HepG2 (cell line): ENCODE measurements at regions not wholly inside any gene's neighbourhood (a gene's known extent, or its start where the extent isn't known, plus 50 kb on each side); places are given as distances from the start of the nearest gene placed in this dataset.

Experiments
- ATAC-seq: fragments of 200-7000 bp; cut with Tn5 transposase; 3 replicates; pipeline ENCODE4 v1.9.1; 2020; ENCODE audit warnings: mild to moderate bottlenecking, moderate library complexity
- BruUV-seq: library from RNA; stranded (reverse); fragments of 400-500 nt; replicated peaks from 2 replicates; lab custom pipeline; 2021; lab: Mats Ljungman, UMichigan
- CTCF ChIA-PET: fragments of 300-600 bp; formaldehyde crosslinking; extraction: SDS; loops from one replicate; lab custom pipeline; 2021; ENCODE audit warnings: low total read pairs, inconsistent platforms, low intra/inter-chr PET ratio; lab: Yijun Ruan, JAX
- POLR2A ChIA-PET: fragments of 350-600 bp; sonication (Branson Sonifier 250); formaldehyde crosslinking; loops from one replicate; lab custom pipeline; 2020; ENCODE audit warnings: antibody characterized with exemption, inconsistent platforms; lab: Yijun Ruan, JAX
- DNase-seq: peaks from one replicate; pipeline ENCODE4 v3.0.0-alpha.2; 2015; ENCODE audit warnings: low spot score
- FAIRE-seq: peaks from 3 replicates; lab custom pipeline; 2011; peaks lifted over from hg19 to GRCh38; lab: Jason Lieb, UNC
- H2AFZ ChIP-seq: one replicate; pipeline ENCODE4 v1.6.1; 2011; ENCODE audit warnings: low read length, inconsistent platforms
- H3K27ac ChIP-seq: fragments of 300-600 bp; 3 replicates; pipeline ENCODE4 v1.8.0; 2011; ENCODE audit warnings: mixed run types, mild to moderate bottlenecking, mixed read lengths, low read length, inconsistent platforms; ENCODE audit not compliant: insufficient read depth; ENCODE audit errors: extremely low read length
- H3K27me3 ChIP-seq, 2 experiments: fragments of 200-600 bp in 1 of 2; 2 replicates in 1 of 2; 3 replicates in 1 of 2; pipeline versions ENCODE4 v1.6.0 to v1.8.0; 2011; ENCODE audit warnings: low read length in 2 of 2, mild to moderate bottlenecking in 2 of 2, moderate library complexity in 2 of 2, inconsistent platforms in 1 of 2; ENCODE audit not compliant: insufficient read depth in 2 of 2, control insufficient read depth in 1 of 2
- H3K36me3 ChIP-seq, 2 experiments: fragments of 200-600 bp in 1 of 2; replicated peaks in 1 of 2; 2 replicates in 1 of 2; 3 replicates in 1 of 2; pipeline versions ENCODE4 v1.5.1 to v1.8.0; 2011; ENCODE audit warnings: low read length in 2 of 2, inconsistent platforms in 1 of 2; ENCODE audit not compliant: insufficient read depth in 2 of 2, control insufficient read depth in 1 of 2
- H3K4me1 ChIP-seq: 2 replicates; pipeline ENCODE4 v1.5.1; 2012; ENCODE audit warnings: low read length, inconsistent platforms; ENCODE audit not compliant: insufficient read depth
- H3K4me2 ChIP-seq: 2 replicates; pipeline ENCODE4 v1.6.0; 2011; ENCODE audit warnings: low read depth, low read length, inconsistent platforms
- H3K4me3 ChIP-seq, 3 experiments: fragments of 200-600 bp in 1 of 3; sonication (generic), shearing (Covaris generic) in 1 of 3; replicated peaks in 1 of 3; 2 replicates each; pipeline ENCODE4 v1.5.1; 2011 to 2016; ENCODE audit warnings: low read length in 3 of 3, inconsistent platforms in 2 of 3, low read depth in 2 of 3, mild to moderate bottlenecking in 2 of 3, control low read depth in 1 of 3, mixed read lengths in 1 of 3; ENCODE audit not compliant: insufficient read depth in 1 of 3
- H3K79me2 ChIP-seq: one replicate; pipeline ENCODE4 v1.6.1; 2011; ENCODE audit warnings: low read length, inconsistent platforms; ENCODE audit not compliant: insufficient read depth
- H3K9ac ChIP-seq: 2 replicates; pipeline ENCODE4 v1.6.0; 2011; ENCODE audit warnings: mild to moderate bottlenecking, low read depth, low read length, inconsistent platforms; ENCODE audit not compliant: insufficient read depth
- H3K9me3 ChIP-seq: 2 replicates; pipeline ENCODE4 v1.5.1; 2012; ENCODE audit warnings: mild to moderate bottlenecking, low read length
- H4K20me1 ChIP-seq: 2 replicates; pipeline ENCODE4 v1.6.0; 2011; ENCODE audit warnings: inconsistent platforms, mild to moderate bottlenecking, low read length, moderate library complexity; ENCODE audit not compliant: insufficient read depth
- HMGXB4 ChIP-seq, 2 experiments: sonication (generic) in 1 of 2; formaldehyde crosslinking in 1 of 2; IDR thresholded peaks; 2 replicates each; pipeline versions ENCODE4 v1.4.0 to v1.6.1; 2018 to 2020; ENCODE audit warnings: missing genetic modification reagents in 2 of 2, borderline replicate concordance in 1 of 2, low read depth in 1 of 2, mild to moderate bottlenecking in 1 of 2, missing biosample characterization in 1 of 2
- NR2C2 ChIP-seq: sonication (generic); formaldehyde crosslinking; IDR thresholded peaks from 2 replicates; pipeline ENCODE4 v1.4.0; 2020; ENCODE audit warnings: missing genetic modification reagents, mild to moderate bottlenecking, moderate library complexity, borderline replicate concordance
- NR2F1 ChIP-seq, 2 experiments: fragments of 450-650 bp in 1 of 2; formaldehyde crosslinking in 1 of 2; IDR thresholded peaks; 2 replicates each; pipeline versions ENCODE4 v1.5.0 to v1.6.1; 2016 to 2020; ENCODE audit warnings: mild to moderate bottlenecking in 1 of 2, missing compliant biosample characterization in 1 of 2, missing genetic modification reagents in 1 of 2, moderate library complexity in 1 of 2
- SAP130 ChIP-seq: IDR thresholded peaks from 2 replicates; pipeline ENCODE4 v1.6.1; 2016; ENCODE audit warnings: low read depth
- SMYD3 ChIP-seq: sonication (generic); formaldehyde crosslinking; IDR thresholded peaks from 2 replicates; pipeline ENCODE4 v1.8.1; 2023; ENCODE audit warnings: mild to moderate bottlenecking, missing genetic modification reagents
- SOX13 ChIP-seq, 3 experiments: fragments of 450-650 bp in 1 of 3; sonication (generic) in 1 of 3; formaldehyde crosslinking in 1 of 3; IDR thresholded peaks in 2 of 3; conservative IDR thresholded peaks in 1 of 3; 2 replicates each; pipeline versions ENCODE4 v1.5.0 to v1.6.1; 2016 to 2020; ENCODE audit warnings: antibody characterized with exemption in 1 of 3, mild to moderate bottlenecking in 1 of 3, missing compliant biosample characterization in 1 of 3, missing genetic modification reagents in 1 of 3, moderate library complexity in 1 of 3
- TCF12 ChIP-seq, 2 experiments: fragments of 450-650 bp in 1 of 2; sonication (generic) in 1 of 2; formaldehyde crosslinking in 1 of 2; IDR thresholded peaks; 2 replicates each; pipeline versions ENCODE4 v1.6.1 to v1.8.0; 2017 to 2022; ENCODE audit warnings: antibody characterized with exemption in 1 of 2, mild to moderate bottlenecking in 1 of 2, missing genetic modification reagents in 1 of 2, moderate library complexity in 1 of 2
- TCF7 ChIP-seq: sonication (generic); IDR thresholded peaks from 2 replicates; pipeline ENCODE4 v1.6.1; 2016; ENCODE audit warnings: antibody characterized with exemption, low read depth
- ZBTB42 ChIP-seq: sonication (generic); formaldehyde crosslinking; IDR thresholded peaks from 2 replicates; pipeline ENCODE4 v1.5.0; 2020; ENCODE audit warnings: mild to moderate bottlenecking, missing genetic modification reagents
- ZBTB7A ChIP-seq: sonication (generic); formaldehyde crosslinking; IDR thresholded peaks from 2 replicates; pipeline ENCODE4 v1.8.0; 2022; ENCODE audit warnings: mild to moderate bottlenecking, missing genetic modification reagents
- ZFP82 ChIP-seq: sonication (generic); formaldehyde crosslinking; IDR thresholded peaks from 2 replicates; pipeline ENCODE4 v1.5.1; 2020; ENCODE audit warnings: mild to moderate bottlenecking, missing genetic modification reagents, borderline replicate concordance
- ZNF574 ChIP-seq: sonication (generic); formaldehyde crosslinking; IDR thresholded peaks from 2 replicates; pipeline ENCODE4 v1.4.0; 2020; ENCODE audit warnings: missing genetic modification reagents
- ZNF615 ChIP-seq: sonication (generic); formaldehyde crosslinking; IDR thresholded peaks from 2 replicates; pipeline ENCODE4 v1.5.0; 2020; ENCODE audit warnings: mild to moderate bottlenecking, missing genetic modification reagents, borderline replicate concordance
- WGBS: methylation state at CpG from one replicate; pipeline ENCODE4 v1.1.6; 2017; ENCODE audit warnings: low lambda C conversion rate; 5-methylcytosine and 5-hydroxymethylcytosine counted together
- in situ Hi-C: cut with HindIII; loops from 2 replicates; pipeline ENCODE4 v1.10.0; 2017; ENCODE audit warnings: low pct_unique_long_range_greater_than_20kb; ENCODE audit not compliant: extremely low pct_ligation_motif_present
- intact Hi-C: fragments of 100-400 bp; cut with micrococcal nuclease; formaldehyde crosslinking; loops from one replicate; pipeline ENCODE4 v1.10.0; 2022; ENCODE audit not compliant: unreplicated experiment
- TF ChIP-seq, protein P1 (sequence below): sonication (generic); formaldehyde crosslinking; IDR thresholded peaks from 2 replicates; pipeline ENCODE4 v1.4.0; 2020; ENCODE audit warnings: missing genetic modification reagents, borderline replicate concordance

DNA sequence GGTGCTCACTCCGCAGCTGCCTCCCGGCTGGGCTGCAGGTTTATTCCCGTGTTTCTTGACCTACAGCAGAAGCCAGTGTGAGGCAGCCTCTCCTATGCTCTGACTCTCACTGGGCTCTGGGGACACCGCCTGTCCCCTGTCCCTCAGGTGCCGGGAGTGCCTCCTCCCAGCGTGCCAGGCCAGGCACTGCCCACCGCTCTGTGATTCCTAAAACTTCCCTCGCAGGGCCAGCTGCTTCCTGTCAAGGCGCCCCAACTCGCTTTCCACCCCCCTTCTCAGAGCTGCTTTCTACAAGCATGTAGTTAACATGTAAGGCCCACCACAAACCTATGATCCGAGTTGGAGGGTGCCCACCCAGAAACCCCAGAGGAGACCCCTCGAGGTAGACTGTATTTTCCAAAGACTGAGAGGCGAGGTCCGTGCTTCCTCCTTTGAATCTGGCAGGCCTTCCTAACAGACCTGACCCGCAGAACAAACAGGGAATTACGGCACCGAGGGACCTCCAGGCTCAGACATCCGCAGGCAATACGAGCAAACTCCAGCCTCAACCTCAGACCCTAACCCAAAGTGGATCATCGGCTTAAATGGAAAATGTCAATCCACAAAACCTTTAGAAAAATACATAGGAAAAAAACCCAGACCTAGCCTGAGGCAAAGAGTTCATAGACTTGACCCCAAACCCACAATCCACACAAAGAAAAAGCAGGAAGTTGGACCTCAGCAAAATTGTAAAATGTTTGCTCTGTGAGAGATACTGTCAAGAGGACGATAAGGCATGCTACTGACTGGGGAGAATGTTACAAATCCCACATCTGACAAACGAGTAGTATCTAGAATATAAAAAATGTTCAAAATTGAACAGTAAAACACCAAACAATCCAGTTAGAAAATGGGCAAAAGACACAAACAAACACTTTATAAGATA is 121.3 kb upstream of the IQSEC1 start:
- H3K27me3 ChIP-seq: no peaks in the 10 kb centered on the region
- peak overlapping the region; percentile 19 for H3K27ac ChIP-seq
- ATAC-seq (peak; percentile 56), DNase-seq (peak; percentile 77), FAIRE-seq (peak; percentile 91)
- H2AFZ ChIP-seq: no peak overlapping the region
- peaks cover 69% of the 10 kb centered on the region for H3K4me1 ChIP-seq
- peaks cover 11% of the 10 kb centered on the region; the same call in 1 of the 2 replicates for H4K20me1 ChIP-seq
- 50% methylated on average over 22 of the region's 22 CpGs for WGBS
- H3K79me2 ChIP-seq: peaks cover 7% of the 10 kb centered on the region
- intact Hi-C loops (loop anchor here (5.0 kb wide), 1 partner anchor 88 kb away; no protein-coding TSS in a partner anchor), in situ Hi-C loops (no loop called here)
- ChIA-PET CTCF (no interaction called here), POLR2A (no interaction called here)
- peak overlapping the region; percentile 63 for H3K4me2 ChIP-seq
- H3K36me3 ChIP-seq: no peaks in the 10 kb centered on the region
- H3K9me3 ChIP-seq: no peaks in the 10 kb centered on the region
- no TSS peak for BruUV-seq
- H3K9ac ChIP-seq: peak overlapping the region; percentile 13; the same call in 1 of the 2 replicates
- H3K4me3 ChIP-seq: peak overlapping the region in 1 of 3 experiments; percentile 32; a peak in 2 of 6 replicates
- TF ChIP-seq SOX13 (IDR thresholded peaks at IDR 0.05): no peak
- peak in 1 of 2 experiments; percentile 58; a peak in 1 of 4 replicates for TF ChIP-seq SOX13 (CRISPR knock-in tag; conservative IDR thresholded peaks at IDR 0.05 in 1 of 2, IDR thresholded peaks at IDR 0.05 in 1 of 2)
- peak; percentile 76 for TF ChIP-seq SAP130 (CRISPR knock-in tag)
- no peak for TF ChIP-seq NR2C2 (CRISPR knock-in tag)
- no peak for TF ChIP-seq ZFP82 (CRISPR knock-in tag)
- TF ChIP-seq SMYD3 (CRISPR knock-in tag): no peak
- TF ChIP-seq HMGXB4 (CRISPR knock-in tag; IDR thresholded peaks at IDR 0.05; ENCODE audit: borderline replicate concordance in 1 of 2, low read depth in 1 of 2): no peak
- no peak for TF ChIP-seq ZNF574 (CRISPR knock-in tag)
- no peak for TF ChIP-seq ZNF615 (CRISPR knock-in tag)
- no peak for TF ChIP-seq TCF7
- no peak for TF ChIP-seq TCF12 (IDR thresholded peaks at IDR 0.05)
- TF ChIP-seq TCF12 (CRISPR knock-in tag; IDR thresholded peaks at IDR 0.05): no peak
- no peak for TF ChIP-seq ZBTB42 (CRISPR knock-in tag)
- no peak for TF ChIP-seq ZBTB7A (CRISPR knock-in tag)
- TF ChIP-seq, protein P1, sequence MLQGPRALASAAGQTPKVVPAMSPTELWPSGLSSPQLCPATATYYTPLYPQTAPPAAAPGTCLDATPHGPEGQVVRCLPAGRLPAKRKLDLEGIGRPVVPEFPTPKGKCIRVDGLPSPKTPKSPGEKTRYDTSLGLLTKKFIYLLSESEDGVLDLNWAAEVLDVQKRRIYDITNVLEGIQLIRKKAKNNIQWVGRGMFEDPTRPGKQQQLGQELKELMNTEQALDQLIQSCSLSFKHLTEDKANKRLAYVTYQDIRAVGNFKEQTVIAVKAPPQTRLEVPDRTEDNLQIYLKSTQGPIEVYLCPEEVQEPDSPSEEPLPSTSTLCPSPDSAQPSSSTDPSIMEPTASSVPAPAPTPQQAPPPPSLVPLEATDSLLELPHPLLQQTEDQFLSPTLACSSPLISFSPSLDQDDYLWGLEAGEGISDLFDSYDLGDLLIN (CRISPR knock-in tag): no peak
- TF ChIP-seq NR2F1 (CRISPR knock-in tag; IDR thresholded peaks at IDR 0.05): peak in 1 of 2 experiments; percentile 66; a peak in 1 of 4 replicates
